ENCODE measurements at regions not wholly inside any gene's neighbourhood (a gene's known extent, or its start where the extent isn't known, plus 50 kb on each side); places are given as distances from the start of the nearest gene placed in this dataset.

- TF ChIP-seq POLR2A (IDR thresholded peaks at IDR 0.05) = no peak
- no peak for TF ChIP-seq CTCF (IDR thresholded peaks at IDR 0.05)
Observed at GRCh38 chr9:556199-556598, 285.3 kb upstream of the DMRT1 start.
